IMR-90 (cell line): ENCODE measurements at regions not wholly inside any gene's neighbourhood (a gene's known extent, or its start where the extent isn't known, plus 50 kb on each side); places are given as distances from the start of the nearest gene placed in this dataset.

Experiments
- ATAC-seq: fragments of 200-7000 bp; cut with Tn5 transposase; 2 replicates; pipeline ENCODE4 v1.9.1; 2020; ENCODE audit warnings: low read depth, mild to moderate bottlenecking, moderate library complexity
- BruUV-seq: library from RNA; stranded (reverse); fragments of 400-500 nt; replicated peaks from 2 replicates; lab custom pipeline; 2021; lab: Mats Ljungman, UMichigan
- CTCF ChIA-PET: fragments of 300-600 bp; formaldehyde crosslinking; extraction: SDS; loops from one replicate; lab custom pipeline; 2021; ENCODE audit warnings: antibody characterized with exemption; lab: Yijun Ruan, JAX
- POLR2A ChIA-PET: fragments of 300-600 bp; sonication (Branson Sonifier 250); formaldehyde crosslinking; loops from one replicate; lab custom pipeline; 2022; ENCODE audit warnings: antibody characterized with exemption; ENCODE audit not compliant: unreplicated experiment; lab: Charles Lee
- DNase-seq: peaks from one replicate; pipeline ENCODE4 v3.0.0; 2013
- H2AFZ ChIP-seq: replicated peaks from 2 replicates; pipeline ENCODE3; 2013; ENCODE audit warnings: low read length, mild to moderate bottlenecking; ENCODE audit not compliant: poor library complexity
- H2AK5ac ChIP-seq: 2 replicates; pipeline ENCODE4 v1.6.1; 2013; ENCODE audit warnings: low read depth, low read length, inconsistent platforms
- H2AK9ac ChIP-seq: replicated peaks from 2 replicates; pipeline ENCODE3; 2013; ENCODE audit warnings: mild to moderate bottlenecking, low read depth, low read length, moderate library complexity; ENCODE audit not compliant: poor library complexity
- H2BK120ac ChIP-seq: 2 replicates; pipeline ENCODE4 v1.6.1; 2013; ENCODE audit warnings: low read depth, low read length, inconsistent platforms
- H2BK15ac ChIP-seq: 3 replicates; pipeline ENCODE4 v1.6.1; 2013; ENCODE audit warnings: low read depth, low read length, inconsistent platforms
- H2BK20ac ChIP-seq: 2 replicates; pipeline ENCODE4 v1.6.1; 2013; ENCODE audit warnings: low read depth, mild to moderate bottlenecking, inconsistent platforms, low read length, moderate library complexity
- H2BK5ac ChIP-seq: 2 replicates; pipeline ENCODE4 v1.6.1; 2013; ENCODE audit warnings: mild to moderate bottlenecking, low read depth, low read length, inconsistent platforms; ENCODE audit not compliant: poor library complexity, severe bottlenecking
- H3K14ac ChIP-seq: replicated peaks from 2 replicates; pipeline ENCODE4 v1.6.1; 2013; ENCODE audit warnings: low read depth, low read length, inconsistent platforms
- H3K18ac ChIP-seq: 2 replicates; pipeline ENCODE4 v1.6.1; 2013; ENCODE audit warnings: low read depth, low read length, control low read depth
- H3K23ac ChIP-seq: 2 replicates; pipeline ENCODE4 v1.6.1; 2013; ENCODE audit warnings: low read depth, low read length, inconsistent platforms
- H3K27ac ChIP-seq: 2 replicates; pipeline ENCODE4 v1.5.1; 2013; ENCODE audit warnings: mild to moderate bottlenecking, control low read depth, low read length; ENCODE audit not compliant: insufficient read depth
- H3K27me3 ChIP-seq: 2 replicates; pipeline ENCODE4 v1.6.1; 2013; ENCODE audit warnings: low read length; ENCODE audit not compliant: control insufficient read depth, insufficient read depth
- H3K36me3 ChIP-seq: 2 replicates; pipeline ENCODE4 v1.6.1; 2013; ENCODE audit warnings: low read length, mixed read lengths; ENCODE audit not compliant: control insufficient read depth, insufficient read depth
- H3K4ac ChIP-seq: 2 replicates; pipeline ENCODE4 v1.6.1; 2013; ENCODE audit warnings: low read depth, low read length, inconsistent platforms
- H3K4me1 ChIP-seq: 2 replicates; pipeline ENCODE4 v1.6.1; 2013; ENCODE audit warnings: low read length, mixed read lengths; ENCODE audit not compliant: control insufficient read depth, insufficient read depth
- H3K4me2 ChIP-seq: 2 replicates; pipeline ENCODE4 v1.6.1; 2013; ENCODE audit warnings: low read depth, mild to moderate bottlenecking, control low read depth, low read length, moderate library complexity
- H3K4me3 ChIP-seq: 2 replicates; pipeline ENCODE4 v1.5.1; 2013; ENCODE audit warnings: low read depth, mild to moderate bottlenecking, control low read depth, low read length, moderate library complexity; ENCODE audit not compliant: insufficient read depth
- H3K56ac ChIP-seq: 2 replicates; pipeline ENCODE4 v1.6.1; 2013; ENCODE audit warnings: low read length, inconsistent platforms; ENCODE audit not compliant: insufficient read depth; ENCODE audit errors: extremely low read depth
- H3K79me1 ChIP-seq, 2 experiments: 2 replicates each; pipeline ENCODE4 v1.6.1; 2013; ENCODE audit warnings: low read length in 2 of 2, inconsistent platforms in 1 of 2, low read depth in 1 of 2
- H3K9ac ChIP-seq: 2 replicates; pipeline ENCODE4 v1.6.1; 2013; ENCODE audit warnings: low read depth, low read length, control low read depth
- H3K9me1 ChIP-seq: 2 replicates; pipeline ENCODE4 v1.6.1; 2013; ENCODE audit warnings: low read length, inconsistent platforms; ENCODE audit not compliant: insufficient read depth
- H3K9me3 ChIP-seq: 2 replicates; pipeline ENCODE4 v1.6.1; 2013; ENCODE audit warnings: low read length; ENCODE audit not compliant: control insufficient read depth, insufficient read depth
- H4K20me1 ChIP-seq: 2 replicates; pipeline ENCODE4 v1.6.1; 2013; ENCODE audit warnings: low read length, inconsistent platforms; ENCODE audit not compliant: insufficient read depth
- H4K5ac ChIP-seq: 2 replicates; pipeline ENCODE4 v1.6.1; 2013; ENCODE audit warnings: mild to moderate bottlenecking, low read depth, low read length, control low read depth
- H4K8ac ChIP-seq, 2 experiments: 2 replicates each; pipeline ENCODE4 v1.6.1; 2013; ENCODE audit warnings: low read depth in 2 of 2, low read length in 2 of 2, control low read depth in 1 of 2, inconsistent platforms in 1 of 2
- H4K91ac ChIP-seq: 2 replicates; pipeline ENCODE4 v1.6.1; 2013; ENCODE audit warnings: low read depth, low read length, inconsistent platforms; ENCODE audit not compliant: insufficient read depth
- NFE2L2 ChIP-seq: fragments of 150-350 bp; IDR thresholded peaks from 2 replicates; pipeline ENCODE4 v1.6.1; 2016; ENCODE audit warnings: low read depth, mild to moderate bottlenecking, low read length
- RCOR1 ChIP-seq: IDR thresholded peaks from 2 replicates; pipeline ENCODE4 v1.6.1; 2012; ENCODE audit warnings: mild to moderate bottlenecking, low read length, improper control_type of control experiment; ENCODE audit not compliant: insufficient replicate concordance
- WGBS, 2 experiments: methylation state at CpG; one replicate each; pipeline versions ENCODE4 v1.1.5 to v1.1.7; 2013; ENCODE audit warnings: missing lambda C conversion rate in 2 of 2; ENCODE audit not compliant: insufficient read length in 1 of 2; ENCODE audit errors: extremely low coverage in 2 of 2; 5-methylcytosine and 5-hydroxymethylcytosine counted together
- dilution Hi-C: fragments of 300-500 bp; cut with HindIII; formaldehyde crosslinking; loops from one replicate; pipeline ENCODE4 v1.14.3; 2018; ENCODE audit warnings: low sequenced_read_pairs; ENCODE audit not compliant: unreplicated experiment
- in situ Hi-C: fragments of 300-500 bp; cut with MboI; formaldehyde crosslinking; loops from 3 replicates; pipeline ENCODE4 v1.14.3; 2019; ENCODE audit warnings: low sequenced_read_pairs, inconsistent platforms, mixed read lengths
- intact Hi-C: fragments of 100-400 bp; cut with micrococcal nuclease; formaldehyde crosslinking; loops from 2 replicates; pipeline ENCODE4 v1.10.0; 2022
- TF ChIP-seq, protein P1 (sequence below): conservative IDR thresholded peaks from 2 replicates; pipeline ENCODE4 v1.5.1; 2012; ENCODE audit warnings: mild to moderate bottlenecking, low read depth, low read length, improper control_type of control experiment

DNA sequence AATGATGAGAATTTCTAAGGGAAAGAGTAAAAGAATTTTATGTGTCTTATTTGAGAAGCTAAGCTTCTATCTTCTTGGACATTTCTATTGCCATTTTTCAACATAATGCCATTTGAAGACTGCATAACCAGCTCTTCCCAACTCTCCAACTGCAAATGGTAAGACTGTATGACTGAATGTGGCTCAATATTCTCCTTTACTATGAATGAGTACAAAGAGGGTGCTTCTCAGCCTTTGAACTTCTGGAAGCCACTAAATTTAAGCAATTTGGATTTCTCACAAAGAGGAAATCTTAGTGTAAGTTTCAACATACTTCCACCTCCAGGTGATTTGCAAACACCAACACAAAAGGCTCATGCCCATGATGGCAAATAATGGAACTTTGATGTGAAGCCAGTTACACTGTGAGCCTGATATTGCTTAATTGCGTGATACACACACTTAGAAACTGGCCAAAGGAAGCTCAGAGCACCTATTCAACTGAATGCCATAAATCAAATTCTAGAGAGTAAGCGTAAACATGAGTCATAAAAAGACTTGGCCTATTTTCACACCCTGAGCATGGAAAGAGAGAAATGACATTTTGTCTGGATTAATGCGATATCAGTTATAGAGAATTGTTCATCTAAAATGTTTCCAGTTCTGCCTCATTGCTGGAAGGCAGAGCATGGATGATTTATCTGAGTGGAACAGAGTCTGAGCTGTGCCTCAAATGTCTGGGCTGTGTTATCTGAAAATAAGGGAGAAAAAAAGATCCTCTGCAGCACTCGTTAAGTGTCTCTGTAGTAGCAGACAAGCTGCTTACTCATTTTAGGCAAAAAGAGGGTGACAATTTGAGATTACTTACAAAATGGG lies 145.3 kb downstream of the PLK2 start:
- no peak overlapping the region for H3K23ac ChIP-seq
- no peak overlapping the region for H4K5ac ChIP-seq
- no peak overlapping the region for H3K18ac ChIP-seq
- no peaks in the 10 kb centered on the region for H3K36me3 ChIP-seq
- H3K4me3 ChIP-seq, result no peak overlapping the region
- H3K9me1 ChIP-seq, result no peaks in the 10 kb centered on the region
- H3K27me3 ChIP-seq, result no peaks in the 10 kb centered on the region
- no peaks in the 10 kb centered on the region for H4K20me1 ChIP-seq
- no peak overlapping the region for H2BK5ac ChIP-seq
- no peak overlapping the region for H3K14ac ChIP-seq
- no peak overlapping the region for H2BK20ac ChIP-seq
- H2AK9ac ChIP-seq, result no peak overlapping the region
- H2AFZ ChIP-seq, result no peak overlapping the region
- no CpG with 5 or more reads among the region's 4 CpGs for WGBS, 2 experiments
- no peak overlapping the region for H2BK120ac ChIP-seq
- H3K9ac ChIP-seq, result no peak overlapping the region
- ChIA-PET CTCF (no interaction called here), POLR2A (no interaction called here)
- TF ChIP-seq, protein P1, sequence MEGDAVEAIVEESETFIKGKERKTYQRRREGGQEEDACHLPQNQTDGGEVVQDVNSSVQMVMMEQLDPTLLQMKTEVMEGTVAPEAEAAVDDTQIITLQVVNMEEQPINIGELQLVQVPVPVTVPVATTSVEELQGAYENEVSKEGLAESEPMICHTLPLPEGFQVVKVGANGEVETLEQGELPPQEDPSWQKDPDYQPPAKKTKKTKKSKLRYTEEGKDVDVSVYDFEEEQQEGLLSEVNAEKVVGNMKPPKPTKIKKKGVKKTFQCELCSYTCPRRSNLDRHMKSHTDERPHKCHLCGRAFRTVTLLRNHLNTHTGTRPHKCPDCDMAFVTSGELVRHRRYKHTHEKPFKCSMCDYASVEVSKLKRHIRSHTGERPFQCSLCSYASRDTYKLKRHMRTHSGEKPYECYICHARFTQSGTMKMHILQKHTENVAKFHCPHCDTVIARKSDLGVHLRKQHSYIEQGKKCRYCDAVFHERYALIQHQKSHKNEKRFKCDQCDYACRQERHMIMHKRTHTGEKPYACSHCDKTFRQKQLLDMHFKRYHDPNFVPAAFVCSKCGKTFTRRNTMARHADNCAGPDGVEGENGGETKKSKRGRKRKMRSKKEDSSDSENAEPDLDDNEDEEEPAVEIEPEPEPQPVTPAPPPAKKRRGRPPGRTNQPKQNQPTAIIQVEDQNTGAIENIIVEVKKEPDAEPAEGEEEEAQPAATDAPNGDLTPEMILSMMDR, result no peak
- no peak for TF ChIP-seq RCOR1
- no peak for TF ChIP-seq NFE2L2
- no peak overlapping the region for H4K91ac ChIP-seq
- dilution Hi-C loops (no loop called here), in situ Hi-C loops (no loop called here), intact Hi-C loops (no loop called here)
- BruUV-seq, result no TSS peak
- no peak overlapping the region for H3K27ac ChIP-seq
- DNase-seq (no peak), ATAC-seq (no peak)
- no peak overlapping the region for H4K8ac ChIP-seq
- no peak overlapping the region for H2AK5ac ChIP-seq
- no peak overlapping the region for H3K4ac ChIP-seq
- no peak overlapping the region for H3K4me2 ChIP-seq
- peaks cover 2% of the 10 kb centered on the region; the same call in 1 of the 2 replicates for H3K4me1 ChIP-seq
- no peaks in the 10 kb centered on the region for H3K79me1 ChIP-seq
- no peaks in the 10 kb centered on the region for H3K9me3 ChIP-seq
- H3K56ac ChIP-seq, result no peak overlapping the region
- no peak overlapping the region for H2BK15ac ChIP-seq
